GM23338 (cell line): ENCODE measurements at regions not wholly inside any gene's neighbourhood (a gene's known extent, or its start where the extent isn't known, plus 50 kb on each side); places are given as distances from the start of the nearest gene placed in this dataset.

ENCODE experiments used
- EZH2 ChIP-seq: fragments of 200-600 bp; sonication (generic); IDR thresholded peaks from one replicate; pipeline ENCODE4 v1.8.0; 2017; ENCODE audit warnings: antibody characterized with exemption, mild to moderate bottlenecking, low read depth; ENCODE audit not compliant: unreplicated experiment
- EZH2phosphoT487 ChIP-seq: fragments of 200-600 bp; sonication (generic); IDR thresholded peaks from one replicate; pipeline ENCODE4 v1.8.1; 2018; ENCODE audit warnings: antibody characterized with exemption; ENCODE audit not compliant: unreplicated experiment
- POLR2AphosphoS5 ChIP-seq: IDR thresholded peaks from 2 replicates; pipeline ENCODE4 v1.6.1; 2016; ENCODE audit warnings: antibody characterized with exemption, low read depth

DNA sequence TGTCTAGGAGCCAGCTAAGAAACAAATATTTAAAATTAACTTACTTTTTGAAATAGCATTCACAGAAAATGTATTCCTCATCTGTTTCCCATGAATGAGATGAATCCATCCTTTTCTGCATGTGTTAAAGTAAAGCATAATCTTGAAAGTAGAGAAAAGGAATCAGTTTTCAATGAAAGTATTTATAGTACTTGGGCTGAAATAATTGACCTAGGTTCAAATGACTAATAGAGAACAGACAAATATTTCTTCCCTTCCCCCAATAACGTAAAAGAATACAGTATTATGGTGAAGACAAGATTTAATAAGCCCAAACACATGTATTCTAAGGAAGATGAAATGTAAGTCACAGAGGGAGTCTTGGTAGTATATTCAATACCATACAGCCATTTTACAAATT is 403.5 kb downstream of the ZNF608 start:
- TF ChIP-seq EZH2, result no peak
- TF ChIP-seq EZH2phosphoT487, result no peak
- no peak for TF ChIP-seq POLR2AphosphoS5
